ENCODE measurements at regions not wholly inside any gene's neighbourhood (a gene's known extent, or its start where the extent isn't known, plus 50 kb on each side); places are given as distances from the start of the nearest gene placed in this dataset.

GRCh38 chr18:3328532-3328931 lies 66.6 kb downstream of the MYL12B start:
- ChIA-PET CTCF (interaction anchor here (1.6 to 3.8 kb wide), 2 partner anchors 31 to 337 kb away, joined by 4 to 18 read pairs; no protein-coding TSS in a partner anchor), POLR2A (interaction anchor here (0.5 to 1.1 kb wide), 3 partner anchors 44 to 253 kb away, joined by 3 to 4 read pairs (median 3); no protein-coding TSS in a partner anchor)
- Mint-ChIP-seq H3K27me3 (peaks cover 3% of the 10 kb centered on the region), H3K4me3 (no peak overlapping the region), H3K36me3 (ENCODE audit: low read depth) (no peaks in the 10 kb centered on the region), H3K9me3 (no peaks in the 10 kb centered on the region), H3K27ac (no peak overlapping the region), H3K4me1 (ENCODE audit: low read depth) (peaks cover 5% of the 10 kb centered on the region)
- intact Hi-C loops (cut with micrococcal nuclease), result no loop called here
- ATAC-seq (no peak), DNase-seq (no peak)
- TF ChIP-seq CTCF (IDR thresholded peaks at IDR 0.05), result no peak

- Mint-ChIP-seq H3K36me3 (ENCODE audit: low read depth) (no peaks in the 10 kb centered on the region), H3K4me3 (no peak overlapping the region), H3K27me3 (peaks cover 1% of the 10 kb centered on the region), H3K27ac (no peak overlapping the region), H3K9me3 (no peaks in the 10 kb centered on the region), H3K4me1 (ENCODE audit: low read depth) (no peaks in the 10 kb centered on the region)
- intact Hi-C loops (cut with micrococcal nuclease), result no loop called here
- no peak for TF ChIP-seq CTCF (IDR thresholded peaks at IDR 0.05)
- ATAC-seq (no peak), DNase-seq (no peak)
- ChIA-PET CTCF (interaction anchor here (0.6 to 3.8 kb wide), 3 partner anchors 32 to 336 kb away, joined by 3 to 18 read pairs (median 4); no protein-coding TSS in a partner anchor), POLR2A (no interaction called here)
These were observed 67.5 kb downstream of the MYL12B start for GRCh38 chr18:3329471-3329870.

DNA sequence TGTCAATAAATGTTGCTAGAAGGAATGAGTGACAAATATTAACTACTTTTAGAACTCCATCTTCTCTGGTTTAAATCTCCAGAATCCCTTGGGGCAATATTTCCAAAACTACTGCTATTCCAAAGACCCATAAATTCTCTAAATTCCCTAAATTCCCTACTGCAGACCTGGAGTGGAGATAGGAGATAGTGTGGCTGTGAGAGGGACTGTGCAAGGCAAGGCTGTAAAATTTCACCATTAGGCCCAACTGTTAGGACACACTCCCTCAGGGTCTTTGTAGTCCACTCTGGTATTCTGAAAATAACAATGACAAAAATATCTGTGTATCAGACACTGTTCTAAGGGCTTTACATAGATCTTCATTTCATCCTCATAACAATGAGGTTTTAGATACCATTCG lies 67.9 kb downstream of the MYL12B start:
- DNase-seq, result no peak

GRCh38 chr18:3330622-3331021 lies 68.7 kb downstream of the MYL12B start:
- no peak overlapping the region for H3K4me3 Mint-ChIP-seq
- H3K27me3 Mint-ChIP-seq, result peaks cover 1% of the 10 kb centered on the region
- intact Hi-C loops (cut with micrococcal nuclease), result no loop called here
- DNase-seq (no peak), ATAC-seq (no peak)
- H3K4me1 Mint-ChIP-seq (ENCODE audit: low read depth), result no peaks in the 10 kb centered on the region
- no peaks in the 10 kb centered on the region for H3K9me3 Mint-ChIP-seq
- CTCF ChIA-PET, result interaction anchor here (0.9 kb wide), 1 partner anchor 11 kb away, joined by 4 read pairs; no protein-coding TSS in a partner anchor
- TF ChIP-seq CTCF (IDR thresholded peaks at IDR 0.05), result no peak
- H3K27ac Mint-ChIP-seq, result no peak overlapping the region
- H3K36me3 Mint-ChIP-seq (ENCODE audit: low read depth), result no peaks in the 10 kb centered on the region
- POLR2A ChIA-PET, result no interaction called here

More for the DNA sequence above, 67.9 kb downstream of the MYL12B start:
- Mint-ChIP-seq H3K4me1 (ENCODE audit: low read depth) (no peaks in the 10 kb centered on the region), H3K27me3 (peaks cover 1% of the 10 kb centered on the region), H3K4me3 (no peak overlapping the region), H3K27ac (no peak overlapping the region), H3K36me3 (ENCODE audit: low read depth) (no peaks in the 10 kb centered on the region), H3K9me3 (no peaks in the 10 kb centered on the region)
- ChIA-PET CTCF (no interaction called here), POLR2A (no interaction called here)
- no peak for TF ChIP-seq CTCF (IDR thresholded peaks at IDR 0.05)
- intact Hi-C loops (cut with micrococcal nuclease), result no loop called here
- no peak for ATAC-seq

DNA sequence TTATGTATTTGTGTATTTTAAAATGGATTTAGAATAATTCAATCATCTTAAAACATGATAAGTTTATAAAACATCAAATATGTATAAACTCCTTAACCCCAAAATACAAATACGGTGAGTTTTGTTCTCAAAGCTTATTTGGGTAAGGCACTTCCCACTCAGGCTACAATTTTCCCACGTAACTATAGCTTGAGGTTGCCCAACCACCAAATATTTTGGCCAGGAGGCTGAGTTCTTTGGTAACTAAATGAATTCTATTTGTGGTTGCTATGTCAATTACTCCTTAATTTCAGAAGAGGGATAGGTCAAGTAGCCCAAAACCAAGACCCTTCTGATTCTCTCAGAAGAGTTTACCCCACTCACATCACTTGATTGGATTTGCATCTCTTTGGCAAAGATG lies 70.4 kb downstream of the MYL12B start:
- ChIA-PET CTCF (no interaction called here), POLR2A (no interaction called here)
- no peaks in the 10 kb centered on the region for H3K9me3 Mint-ChIP-seq

More for the DNA sequence above, 70.4 kb downstream of the MYL12B start:
- no peak for DNase-seq
- intact Hi-C loops (cut with micrococcal nuclease), result no loop called here
- TF ChIP-seq CTCF (IDR thresholded peaks at IDR 0.05), result no peak
- Mint-ChIP-seq H3K4me1 (ENCODE audit: low read depth) (no peaks in the 10 kb centered on the region), H3K4me3 (no peak overlapping the region), H3K36me3 (ENCODE audit: low read depth) (no peaks in the 10 kb centered on the region), H3K27me3 (no peaks in the 10 kb centered on the region), H3K27ac (no peak overlapping the region)
- no peak for ATAC-seq

Data from activated CD8-positive, alpha-beta T cell treated with anti-CD3 and anti-CD28 coated beads for 36 hours (primary cell).